MG63 (cell line): ENCODE measurements at regions not wholly inside any gene's neighbourhood (a gene's known extent, or its start where the extent isn't known, plus 50 kb on each side); places are given as distances from the start of the nearest gene placed in this dataset.

Source experiments
- DNase-seq: peaks from one replicate; pipeline ENCODE4 v3.0.0-alpha.2; 2020
- H3K27me3 ChIP-seq: fragments of 250-450 bp; sonication (Bioruptor Pico); 2 replicates; pipeline ENCODE4 v1.5.1; 2020; ENCODE audit warnings: mild to moderate bottlenecking, moderate library complexity
- H3K36me3 ChIP-seq: fragments of 250-450 bp; sonication (Bioruptor Pico); 2 replicates; pipeline ENCODE4 v1.5.1; 2020; ENCODE audit warnings: mild to moderate bottlenecking, moderate library complexity
- H3K4me3 ChIP-seq: fragments of 250-450 bp; sonication (Bioruptor Pico); 2 replicates; pipeline ENCODE4 v1.5.1; 2020; ENCODE audit warnings: mild to moderate bottlenecking, moderate library complexity
- H3K9me3 ChIP-seq: fragments of 250-450 bp; sonication (Bioruptor Pico); 2 replicates; pipeline ENCODE4 v1.5.1; 2020; ENCODE audit warnings: mild to moderate bottlenecking, moderate library complexity

DNA sequence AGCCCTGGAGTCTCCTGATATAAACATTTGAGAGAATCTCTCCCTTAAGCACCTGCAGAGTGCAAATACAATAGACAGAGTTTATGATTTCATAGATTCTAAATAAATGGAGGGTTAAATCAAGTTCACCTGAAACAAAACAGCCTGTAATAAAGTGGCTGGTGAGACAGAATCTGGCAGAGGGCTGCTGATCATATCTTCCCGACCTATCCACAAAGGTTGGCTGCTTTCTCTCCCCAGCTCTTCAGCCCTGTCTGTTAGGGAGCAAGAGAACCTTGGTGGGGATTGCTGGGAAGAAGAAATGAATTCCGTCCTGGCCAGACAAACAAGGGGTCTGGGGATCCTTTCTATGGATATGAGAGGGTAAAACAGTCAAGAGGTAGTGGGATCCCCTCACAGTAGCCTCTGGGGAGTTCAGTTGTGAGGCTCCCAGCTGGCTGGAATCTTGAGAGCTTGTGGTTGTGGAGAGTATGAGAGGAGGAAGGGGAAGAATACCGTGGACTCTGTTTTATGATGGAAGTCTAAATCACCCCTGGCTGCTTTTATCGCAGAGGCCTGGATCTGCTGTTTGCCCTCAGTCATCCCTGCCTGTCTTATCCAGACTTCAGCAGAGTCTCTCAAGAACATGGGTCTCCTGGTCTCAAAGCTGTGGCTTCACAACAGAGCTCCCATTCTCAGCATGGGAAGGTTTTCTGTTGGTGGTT lies 451.3 kb downstream of the NTRK3 start:
- H3K27me3 ChIP-seq: no peaks in the 10 kb centered on the region
- H3K9me3 ChIP-seq: 0 out of 2 replicates have a peak, but pooled peaks cover 6% of the 10 kb centered on the region
- no peak overlapping the region for H3K4me3 ChIP-seq
- no peaks in the 10 kb centered on the region for H3K36me3 ChIP-seq
- DNase-seq: no peak

DNA sequence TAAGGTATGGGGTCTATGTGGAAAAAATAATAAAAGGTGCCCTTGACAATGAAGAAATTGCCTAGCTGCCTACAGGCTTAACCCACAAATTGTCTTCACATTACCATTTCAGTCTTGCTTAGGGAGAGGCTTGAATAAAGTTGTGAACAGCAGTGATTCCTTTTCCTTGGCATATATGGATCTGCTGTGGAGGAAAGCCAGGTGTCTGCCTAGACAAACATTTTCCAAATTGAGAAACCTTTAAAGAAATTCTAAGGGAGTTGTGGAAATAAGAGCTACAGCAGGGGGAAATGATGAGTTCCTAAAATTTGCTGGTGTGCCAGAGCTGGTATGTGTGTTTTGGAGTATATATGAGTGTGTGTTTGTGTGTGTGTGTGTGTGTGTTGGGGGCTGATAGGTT lies 452.1 kb downstream of the NTRK3 start:
- no peak for DNase-seq
- Histone ChIP-seq H3K36me3 (no peaks in the 10 kb centered on the region), H3K27me3 (no peaks in the 10 kb centered on the region)

DNA sequence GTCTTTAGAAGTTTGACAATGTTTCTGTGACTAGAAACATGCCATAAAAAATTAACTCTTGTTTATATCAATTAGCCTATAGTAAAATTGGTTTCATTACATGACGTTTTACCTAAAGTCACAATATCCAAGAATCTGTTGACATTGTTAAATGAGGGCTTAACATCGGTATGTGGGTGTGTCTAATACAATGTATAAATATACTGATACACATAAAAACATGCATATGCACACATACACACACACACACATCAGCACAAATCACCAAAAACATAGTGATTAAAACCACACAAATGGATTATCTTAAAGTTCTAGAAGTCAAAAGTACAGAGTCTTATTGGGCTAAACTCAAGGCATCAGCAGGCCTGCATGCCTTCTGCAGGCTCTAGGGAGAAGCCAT lies 456.7 kb downstream of the NTRK3 start:
- no peak for DNase-seq
- Histone ChIP-seq H3K27me3 (no peaks in the 10 kb centered on the region), H3K4me3 (no peak overlapping the region), H3K36me3 (no peaks in the 10 kb centered on the region), H3K9me3 (0 out of 2 replicates have a peak, but pooled peaks cover 6% of the 10 kb centered on the region)

More for the DNA sequence above, 452.1 kb downstream of the NTRK3 start:
- Histone ChIP-seq H3K9me3 (0 out of 2 replicates have a peak, but pooled peaks cover 6% of the 10 kb centered on the region), H3K4me3 (no peak overlapping the region)

DNA sequence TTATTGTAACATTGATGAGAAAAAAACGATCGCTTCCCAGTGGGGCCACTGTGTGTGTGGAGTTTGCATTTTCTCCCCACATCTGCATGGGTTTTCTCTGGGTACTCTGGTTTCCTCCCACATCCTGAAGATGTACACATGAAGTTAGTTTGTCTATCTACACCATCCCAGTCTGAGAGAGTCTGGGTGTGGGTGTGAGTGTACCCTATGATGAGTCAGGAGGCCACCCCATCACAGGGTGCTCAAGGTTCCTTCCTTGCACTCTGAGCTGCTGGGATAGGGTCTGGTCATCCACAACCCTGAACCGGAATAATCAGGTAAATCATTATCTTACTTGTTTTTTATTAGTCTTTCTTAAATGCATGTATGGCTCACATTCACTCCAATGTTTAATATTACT lies 457.1 kb downstream of the NTRK3 start:
- Histone ChIP-seq H3K9me3 (0 out of 2 replicates have a peak, but pooled peaks cover 6% of the 10 kb centered on the region), H3K27me3 (no peaks in the 10 kb centered on the region), H3K4me3 (no peak overlapping the region), H3K36me3 (no peaks in the 10 kb centered on the region)
- DNase-seq: no peak

DNA sequence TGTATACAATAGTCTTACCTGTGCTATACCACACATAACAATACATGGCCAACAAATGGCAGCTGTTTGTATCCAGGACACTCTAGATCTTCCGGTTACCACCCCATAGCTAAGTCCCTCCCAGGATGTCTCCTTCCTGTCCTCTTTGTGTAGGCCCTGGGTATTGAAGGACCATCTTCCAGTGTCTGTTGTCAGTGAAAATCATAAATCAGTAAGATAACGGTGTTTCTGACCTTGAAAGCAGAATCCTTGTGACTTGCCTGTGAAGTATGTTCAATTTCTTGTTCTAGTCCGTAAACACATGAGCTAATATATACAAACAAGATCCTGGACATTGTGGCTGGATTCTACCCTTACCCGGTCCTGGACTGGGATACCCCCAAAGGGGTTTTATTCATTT lies 462.8 kb downstream of the NTRK3 start:
- H3K4me3 ChIP-seq: no peak overlapping the region
- DNase-seq: no peak
- no peaks in the 10 kb centered on the region for H3K36me3 ChIP-seq
- no peaks in the 10 kb centered on the region for H3K9me3 ChIP-seq
- H3K27me3 ChIP-seq: no peaks in the 10 kb centered on the region

DNA sequence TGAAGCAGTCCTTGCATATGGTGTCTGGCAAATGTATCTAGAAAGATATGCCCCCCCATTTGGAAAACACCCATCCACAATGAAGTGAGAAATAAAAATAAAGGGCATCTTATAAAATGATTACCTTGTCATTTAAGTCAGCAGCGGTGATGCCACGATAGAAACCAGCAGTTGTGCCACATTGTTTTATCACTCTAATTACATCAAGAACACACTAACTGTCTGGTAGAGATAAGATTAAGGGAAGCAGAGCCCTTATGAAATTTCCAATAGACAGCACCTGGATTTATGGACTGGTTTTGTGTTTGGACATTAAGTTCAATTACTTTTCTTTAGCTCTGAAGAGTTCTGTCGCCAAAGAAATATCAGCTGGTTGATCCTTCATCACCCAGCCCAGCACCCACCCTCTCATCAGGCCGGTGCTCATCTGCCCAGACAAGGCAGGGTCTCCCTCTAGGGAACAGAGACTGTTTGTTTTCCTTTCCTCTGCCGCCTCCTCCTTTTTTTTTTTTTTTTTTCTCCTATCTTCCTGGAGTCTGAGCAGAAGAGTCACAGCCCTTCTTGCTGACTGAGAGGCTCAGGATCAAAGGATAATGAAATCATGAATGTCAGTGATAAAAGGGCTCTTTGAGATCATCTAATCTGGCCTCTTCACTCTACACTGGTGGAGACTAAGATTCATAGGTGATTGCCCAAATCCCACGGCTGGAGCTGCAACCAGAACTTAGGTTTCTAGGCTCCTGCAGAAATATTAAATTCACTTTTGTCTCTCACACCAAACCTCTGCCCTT lies 464.1 kb downstream of the NTRK3 start:
- Histone ChIP-seq H3K4me3 (no peak overlapping the region), H3K9me3 (no peaks in the 10 kb centered on the region), H3K36me3 (no peaks in the 10 kb centered on the region), H3K27me3 (no peaks in the 10 kb centered on the region)
- DNase-seq: no peak

DNA sequence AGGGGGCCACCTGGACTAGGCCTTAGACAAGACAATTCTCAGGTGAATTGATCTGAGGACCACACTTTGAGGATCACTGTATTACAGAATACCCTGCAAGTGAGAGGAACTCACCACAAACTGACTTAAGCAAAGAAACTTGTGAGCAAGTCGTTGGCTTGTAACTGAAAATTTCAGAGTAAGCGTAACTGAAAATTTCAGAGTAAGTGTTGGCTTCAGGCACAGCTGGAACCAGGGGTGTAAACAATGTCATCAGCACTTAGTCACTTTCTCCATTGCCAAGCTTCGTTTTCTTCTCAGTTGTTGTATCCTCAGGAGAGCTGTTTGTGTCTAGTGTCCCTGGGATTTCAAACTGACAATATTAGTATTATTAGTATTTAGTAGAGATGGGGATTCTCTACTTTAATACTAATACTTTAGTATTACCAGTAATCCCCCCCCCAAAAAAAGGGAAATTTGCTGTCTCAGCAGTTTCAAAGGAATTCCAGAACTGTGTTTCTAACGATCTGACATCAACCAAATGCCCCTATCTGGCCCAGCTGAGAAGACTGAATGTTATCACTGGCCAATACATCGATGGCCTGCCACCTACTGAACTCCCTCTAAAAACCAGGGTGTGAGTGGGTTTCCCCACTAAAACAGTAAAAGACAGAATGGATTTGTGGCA lies 474.4 kb downstream of the NTRK3 start:
- H3K4me3 ChIP-seq: no peak overlapping the region
- DNase-seq: peak; percentile 26
- no peaks in the 10 kb centered on the region for H3K36me3 ChIP-seq

DNA sequence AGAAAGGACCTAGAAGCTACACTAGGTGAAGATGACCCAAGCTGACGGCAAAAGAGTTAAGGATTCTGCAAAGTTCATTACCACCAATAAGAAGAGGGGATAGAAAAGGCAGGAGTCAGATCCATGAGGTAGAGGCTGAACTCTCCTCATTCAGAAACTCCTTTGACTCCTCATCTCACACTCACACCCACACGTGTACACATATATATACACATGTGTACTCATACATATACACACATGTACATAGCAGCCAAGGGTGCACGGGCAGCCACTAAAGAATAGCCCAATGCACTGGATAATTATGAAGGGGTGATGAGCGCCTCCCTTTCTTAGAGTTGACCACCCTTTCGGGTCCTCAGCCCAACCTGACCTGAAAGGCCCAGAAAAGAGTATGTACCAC lies 476.8 kb downstream of the NTRK3 start:
- no peaks in the 10 kb centered on the region for H3K27me3 ChIP-seq
- no peak for DNase-seq
- no peaks in the 10 kb centered on the region for H3K9me3 ChIP-seq
- H3K4me3 ChIP-seq: no peak overlapping the region
- H3K36me3 ChIP-seq: no peaks in the 10 kb centered on the region

More for the DNA sequence above, 474.4 kb downstream of the NTRK3 start:
- Histone ChIP-seq H3K9me3 (no peaks in the 10 kb centered on the region), H3K27me3 (no peaks in the 10 kb centered on the region)

DNA sequence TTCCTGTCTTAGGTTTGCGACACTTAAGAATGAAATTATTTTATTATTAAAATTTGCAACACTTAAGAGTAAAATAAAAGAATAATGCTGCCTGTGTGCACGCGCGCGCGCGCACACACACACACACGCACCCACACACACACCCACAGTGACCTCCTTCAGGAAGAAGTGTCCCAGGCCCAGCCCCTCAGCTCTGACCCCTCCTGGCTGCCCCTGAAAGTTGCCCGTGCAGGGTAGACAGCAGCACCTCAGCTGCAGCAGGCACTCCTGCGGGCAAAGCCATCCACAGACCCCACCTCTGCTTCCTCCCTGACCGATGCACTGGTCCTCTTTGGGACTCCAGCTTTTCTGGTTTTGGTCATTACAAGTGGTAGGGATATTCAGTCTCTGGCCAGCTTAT lies 478.2 kb downstream of the NTRK3 start:
- no peak overlapping the region for H3K4me3 ChIP-seq
- DNase-seq: no peak

DNA sequence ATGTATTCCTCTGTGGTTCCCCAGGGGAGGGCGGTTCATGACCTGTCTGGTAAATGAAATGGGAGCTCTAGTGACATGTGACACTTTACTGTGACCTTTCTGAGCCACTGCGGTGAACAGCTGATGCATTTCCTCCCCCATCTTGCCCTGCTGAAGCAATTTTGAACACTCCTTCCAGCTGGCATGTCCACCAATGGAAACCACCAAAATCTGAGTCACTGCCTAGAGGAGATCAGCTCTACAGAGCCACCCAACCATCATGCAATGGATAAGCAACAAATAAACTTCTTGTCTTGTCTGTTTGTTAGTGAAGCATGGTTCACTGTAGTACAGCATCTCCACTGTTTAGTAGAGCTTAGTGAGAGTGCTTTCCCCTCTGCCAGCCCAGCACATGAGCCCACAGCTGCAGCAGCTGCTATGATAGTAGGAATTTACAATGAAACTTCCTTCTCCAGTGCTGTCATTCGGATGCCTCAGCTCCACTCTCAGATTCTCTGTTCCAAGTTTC lies 479.4 kb downstream of the NTRK3 start:
- H3K36me3 ChIP-seq: no peaks in the 10 kb centered on the region
- no peak overlapping the region for H3K4me3 ChIP-seq
- peak; percentile 79 for DNase-seq
- no peaks in the 10 kb centered on the region for H3K27me3 ChIP-seq
- H3K9me3 ChIP-seq: no peaks in the 10 kb centered on the region

More for the DNA sequence above, 478.2 kb downstream of the NTRK3 start:
- no peaks in the 10 kb centered on the region for H3K36me3 ChIP-seq
- H3K27me3 ChIP-seq: no peaks in the 10 kb centered on the region
- no peaks in the 10 kb centered on the region for H3K9me3 ChIP-seq

DNA sequence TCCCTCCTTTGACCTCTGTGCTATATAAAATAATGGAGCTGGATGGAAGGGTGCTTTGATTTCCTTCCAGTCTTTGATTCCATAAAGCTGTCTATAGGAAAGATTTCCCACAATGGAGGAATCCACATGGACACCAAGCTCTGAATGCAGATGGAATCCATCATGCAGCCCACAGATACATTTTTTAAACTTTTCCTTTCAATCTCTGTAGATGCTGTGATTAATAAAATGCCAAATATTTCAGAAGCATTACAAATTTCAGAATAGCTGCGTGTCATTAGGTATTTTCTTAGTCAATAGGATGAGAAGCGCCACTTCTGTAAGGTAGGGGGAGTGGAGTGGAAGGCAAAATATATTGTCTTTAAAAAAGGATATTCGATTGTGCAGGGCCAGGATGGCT lies 489.0 kb downstream of the NTRK3 start:
- no peaks in the 10 kb centered on the region for H3K27me3 ChIP-seq
- H3K9me3 ChIP-seq: peaks cover 13% of the 10 kb centered on the region
- no peak for DNase-seq
- no peaks in the 10 kb centered on the region for H3K36me3 ChIP-seq
- no peak overlapping the region for H3K4me3 ChIP-seq

DNA sequence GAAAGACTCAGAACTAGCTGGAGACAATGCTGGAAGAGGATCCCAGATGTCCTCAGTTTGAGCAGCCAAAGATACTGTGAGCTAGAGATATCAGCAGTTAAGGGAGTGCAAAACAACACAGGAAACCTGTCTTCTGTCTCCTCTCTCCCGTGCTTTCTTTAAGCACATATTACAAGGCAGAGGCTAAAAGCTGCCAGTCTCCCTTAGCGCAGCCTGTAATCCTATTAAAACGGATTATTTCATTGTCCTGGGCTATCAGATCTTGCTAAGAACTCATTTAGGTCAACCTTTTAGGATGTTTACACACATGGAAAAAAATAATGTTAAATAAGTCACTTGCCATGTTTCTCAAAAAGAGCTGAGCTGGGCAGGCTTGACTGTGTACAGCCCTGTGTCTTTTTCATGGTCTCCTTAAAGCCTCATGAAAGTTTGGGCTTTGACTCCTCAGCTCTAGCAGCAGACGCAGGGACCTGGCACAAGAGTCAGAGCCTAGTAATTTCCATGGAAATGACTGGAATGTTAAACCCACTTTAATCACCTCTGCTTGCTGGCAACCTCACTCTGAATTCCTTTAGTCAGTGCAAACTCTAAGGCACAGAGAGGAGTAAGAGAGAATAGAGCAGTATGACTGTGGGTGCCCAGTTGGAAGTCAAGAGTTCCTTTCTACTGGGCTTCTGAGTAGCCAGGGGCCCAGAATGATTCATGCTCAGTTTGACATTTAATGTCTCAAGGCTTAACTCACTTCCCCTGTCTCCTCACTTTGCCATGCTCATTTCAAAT lies 491.9 kb downstream of the NTRK3 start:
- Histone ChIP-seq H3K4me3 (no peak overlapping the region), H3K27me3 (no peaks in the 10 kb centered on the region), H3K36me3 (no peaks in the 10 kb centered on the region; the same call in 1 of the 2 replicates), H3K9me3 (peaks cover 11% of the 10 kb centered on the region)
- peak; percentile 91 for DNase-seq

DNA sequence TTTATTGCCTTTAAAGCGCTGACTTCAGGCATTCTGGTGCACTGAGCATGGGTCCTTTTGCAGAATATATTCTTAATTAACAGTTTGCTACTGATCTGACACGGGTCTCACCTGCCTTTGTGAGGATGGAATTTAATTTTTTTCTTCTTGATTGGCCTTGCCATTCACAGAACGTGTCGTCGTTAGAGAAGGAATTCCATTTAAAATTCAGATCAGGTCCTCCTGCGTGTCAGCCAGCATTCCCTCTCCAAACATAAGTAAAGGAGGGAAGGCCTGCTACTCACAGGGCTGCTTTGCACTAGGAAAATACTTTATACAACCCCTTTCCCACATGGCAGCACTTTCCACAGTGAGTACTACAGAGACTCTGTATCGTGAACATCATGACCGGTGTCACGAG lies 492.7 kb downstream of the NTRK3 start:
- H3K27me3 ChIP-seq: no peaks in the 10 kb centered on the region
- no peak for DNase-seq
- H3K4me3 ChIP-seq: no peak overlapping the region
- no peaks in the 10 kb centered on the region; the same call in 1 of the 2 replicates for H3K36me3 ChIP-seq
- H3K9me3 ChIP-seq: peaks cover 7% of the 10 kb centered on the region

DNA sequence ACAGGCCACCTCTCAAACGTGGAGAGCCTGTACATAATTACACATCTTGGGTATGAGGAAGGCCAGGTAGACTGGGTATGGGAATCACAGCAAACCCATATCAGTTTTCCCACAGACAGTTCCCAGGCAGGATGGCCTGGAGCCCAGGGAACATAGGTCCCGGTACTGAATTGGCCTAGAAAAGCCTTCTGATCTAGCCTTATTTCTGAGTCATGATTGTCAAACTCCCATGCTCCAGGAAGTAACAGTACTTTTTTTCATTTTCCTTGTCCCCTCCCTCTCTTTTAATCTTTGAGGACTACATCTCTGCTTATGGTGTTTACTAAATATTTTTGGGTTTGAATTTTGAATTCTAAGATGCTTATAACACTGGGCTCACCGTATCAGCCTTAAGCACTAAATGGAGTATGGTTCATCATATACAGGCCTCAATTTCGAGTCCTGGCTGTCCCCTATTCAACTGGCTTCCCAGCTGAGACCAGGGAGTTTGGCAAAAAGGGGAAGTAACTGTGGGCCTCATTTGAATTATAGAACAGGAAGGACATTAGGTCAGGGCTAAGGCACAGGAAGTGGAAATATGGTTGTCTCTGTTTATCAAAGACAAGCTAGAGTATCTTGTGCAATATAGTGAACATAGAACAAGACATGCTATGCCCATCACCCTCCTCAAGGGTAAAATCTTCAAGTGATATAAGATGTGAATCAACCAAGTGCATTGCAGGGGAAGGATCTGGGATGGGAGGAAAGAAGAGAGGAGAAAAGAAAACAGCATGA lies 494.6 kb downstream of the NTRK3 start:
- peaks cover 2% of the 10 kb centered on the region for H3K9me3 ChIP-seq
- no peaks in the 10 kb centered on the region for H3K27me3 ChIP-seq
- H3K36me3 ChIP-seq: no peaks in the 10 kb centered on the region; the same call in 1 of the 2 replicates
- no peak for DNase-seq
- H3K4me3 ChIP-seq: no peak overlapping the region

DNA sequence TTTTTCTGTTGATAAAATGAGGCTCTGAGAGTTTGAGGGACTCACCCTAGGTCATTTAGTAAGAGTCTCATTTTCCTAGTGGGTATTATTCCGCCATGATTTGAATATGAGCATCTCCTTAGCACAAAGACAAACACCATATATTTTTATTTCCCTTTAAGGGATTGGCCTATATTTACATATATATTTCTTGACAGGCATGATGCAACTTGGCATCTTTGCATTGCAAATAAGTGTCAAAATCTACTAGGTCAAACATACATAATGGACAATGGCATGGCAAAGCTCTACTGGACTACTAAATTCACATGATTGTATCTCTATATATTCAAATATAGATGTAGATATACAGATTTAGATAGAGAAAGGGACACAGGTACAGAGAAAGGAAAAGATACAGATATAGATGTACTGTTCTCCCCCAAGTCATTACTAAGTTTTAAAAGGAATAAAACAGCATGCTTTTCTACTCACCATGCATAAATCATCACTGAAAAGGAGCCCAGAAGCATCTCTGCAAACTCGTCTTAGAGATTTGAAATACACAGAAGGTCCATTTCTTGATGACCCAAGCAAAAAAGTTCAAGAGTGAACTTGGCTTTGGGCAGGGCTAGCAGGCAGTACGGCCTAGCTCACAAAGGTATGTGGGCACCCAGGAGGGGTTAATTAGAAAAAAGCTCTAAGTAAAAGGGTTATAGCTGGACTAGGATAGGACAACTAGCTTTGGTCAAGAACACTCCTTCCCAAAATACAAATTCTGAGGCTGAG lies 495.8 kb downstream of the NTRK3 start:
- no peak for DNase-seq
- Histone ChIP-seq H3K36me3 (no peaks in the 10 kb centered on the region; the same call in 1 of the 2 replicates), H3K27me3 (no peaks in the 10 kb centered on the region), H3K4me3 (no peak overlapping the region), H3K9me3 (no peaks in the 10 kb centered on the region; the same call in none of the 2 replicates)
